Endothelial cell of umbilical vein (primary cell): ENCODE measurements at regions not wholly inside any gene's neighbourhood (a gene's known extent, or its start where the extent isn't known, plus 50 kb on each side); places are given as distances from the start of the nearest gene placed in this dataset.

Experiments
- EZH2 ChIP-seq: IDR thresholded peaks from 2 replicates; pipeline ENCODE4 v1.6.1; 2012; ENCODE audit warnings: borderline replicate concordance, low read depth, mild to moderate bottlenecking, moderate library complexity, low read length, inconsistent platforms; ENCODE audit not compliant: severe bottlenecking
- POLR2AphosphoS5 ChIP-seq: IDR thresholded peaks from 2 replicates; pipeline ENCODE4 v1.6.1; 2012; ENCODE audit warnings: low read depth, mild to moderate bottlenecking, control low read depth, low read length, moderate library complexity; ENCODE audit not compliant: insufficient read depth
- TF ChIP-seq, protein P1 (sequence below), 2 donors: IDR thresholded peaks; 1 replicate in 1 of 2; 2 replicates in 1 of 2; pipeline ENCODE4 v1.5.1; 2011; ENCODE audit warnings: low read length in 2 of 2, mild to moderate bottlenecking in 2 of 2, moderate library complexity in 2 of 2, control low read depth in 1 of 2, inconsistent platforms in 1 of 2, low read depth in 1 of 2; ENCODE audit not compliant: insufficient read depth in 1 of 2; ENCODE audit errors: extremely low read depth in 1 of 2

- TF ChIP-seq, protein P1, sequence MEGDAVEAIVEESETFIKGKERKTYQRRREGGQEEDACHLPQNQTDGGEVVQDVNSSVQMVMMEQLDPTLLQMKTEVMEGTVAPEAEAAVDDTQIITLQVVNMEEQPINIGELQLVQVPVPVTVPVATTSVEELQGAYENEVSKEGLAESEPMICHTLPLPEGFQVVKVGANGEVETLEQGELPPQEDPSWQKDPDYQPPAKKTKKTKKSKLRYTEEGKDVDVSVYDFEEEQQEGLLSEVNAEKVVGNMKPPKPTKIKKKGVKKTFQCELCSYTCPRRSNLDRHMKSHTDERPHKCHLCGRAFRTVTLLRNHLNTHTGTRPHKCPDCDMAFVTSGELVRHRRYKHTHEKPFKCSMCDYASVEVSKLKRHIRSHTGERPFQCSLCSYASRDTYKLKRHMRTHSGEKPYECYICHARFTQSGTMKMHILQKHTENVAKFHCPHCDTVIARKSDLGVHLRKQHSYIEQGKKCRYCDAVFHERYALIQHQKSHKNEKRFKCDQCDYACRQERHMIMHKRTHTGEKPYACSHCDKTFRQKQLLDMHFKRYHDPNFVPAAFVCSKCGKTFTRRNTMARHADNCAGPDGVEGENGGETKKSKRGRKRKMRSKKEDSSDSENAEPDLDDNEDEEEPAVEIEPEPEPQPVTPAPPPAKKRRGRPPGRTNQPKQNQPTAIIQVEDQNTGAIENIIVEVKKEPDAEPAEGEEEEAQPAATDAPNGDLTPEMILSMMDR (IDR thresholded peaks at IDR 0.05; ENCODE audit: extremely low read depth in 1 of 2, insufficient read depth in 1 of 2, low read depth in 1 of 2, low read length in 2 of 2): no peak
- TF ChIP-seq POLR2AphosphoS5 (no peak), EZH2 (no peak)
Measured at GRCh38 chr9:12903316-12903715, 128.5 kb downstream of the LURAP1L start.
